ENCODE measurements at regions not wholly inside any gene's neighbourhood (a gene's known extent, or its start where the extent isn't known, plus 50 kb on each side); places are given as distances from the start of the nearest gene placed in this dataset.

DNA sequence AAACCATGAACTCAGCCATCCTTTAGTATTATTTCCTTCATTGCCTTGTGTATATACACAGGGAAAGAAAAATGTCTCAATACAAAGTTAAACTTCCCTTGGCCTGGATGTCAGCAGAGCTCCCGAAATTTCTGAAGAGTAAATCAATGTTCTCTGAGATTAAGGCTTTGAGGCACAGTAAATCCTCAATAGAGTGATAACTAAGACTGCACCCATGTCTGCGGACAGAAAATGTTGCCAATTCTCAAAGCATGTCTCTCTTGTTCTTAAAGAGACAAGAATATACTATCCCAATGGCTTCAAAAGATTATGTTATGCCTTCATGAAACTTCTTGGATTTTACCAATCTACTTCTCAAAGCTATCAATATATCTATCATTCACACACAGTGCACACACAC lies 1196.7 kb upstream of the TENM4 start:
- ChIA-PET CTCF (no interaction called here), POLR2A (no interaction called here)
- H3K4me3 Mint-ChIP-seq, result no peak overlapping the region
- ATAC-seq (ENCODE audit: poor library complexity) (no peak), DNase-seq (no peak)
- Histone ChIP-seq H3K27ac (ENCODE audit: low read depth in 1 of 2, low read length in 2 of 2) (no peak overlapping the region), H3K9me3 (ENCODE audit: control insufficient read depth in 1 of 2, insufficient read depth in 1 of 2, low read length in 2 of 2) (peaks cover 0 to 9% of the 10 kb centered on the region in 2 experiments), H3K27me3 (ENCODE audit: control insufficient read depth in 1 of 2, insufficient read depth in 2 of 2, low read length in 2 of 2) (no peaks in the 10 kb centered on the region), H3K4me3 (ENCODE audit: low read length) (no peak overlapping the region), H3K36me3 (ENCODE audit: insufficient read depth, low read length) (no peaks in the 10 kb centered on the region), H3K4me1 (ENCODE audit: insufficient read depth, low read length) (no peaks in the 10 kb centered on the region)
- no peak overlapping the region for H3K27ac Mint-ChIP-seq
- H3K36me3 Mint-ChIP-seq (ENCODE audit: low read depth), result no peaks in the 10 kb centered on the region
- TF ChIP-seq CTCF (IDR thresholded peaks at IDR 0.05), result no peak
- no peaks in the 10 kb centered on the region for H3K4me1 Mint-ChIP-seq (ENCODE audit: low read depth)
- intact Hi-C loops (cut with DNase I, micrococcal nuclease), result no loop called here
- no peaks in the 10 kb centered on the region for H3K27me3 Mint-ChIP-seq
- peaks cover 13% of the 10 kb centered on the region for H3K9me3 Mint-ChIP-seq

DNA sequence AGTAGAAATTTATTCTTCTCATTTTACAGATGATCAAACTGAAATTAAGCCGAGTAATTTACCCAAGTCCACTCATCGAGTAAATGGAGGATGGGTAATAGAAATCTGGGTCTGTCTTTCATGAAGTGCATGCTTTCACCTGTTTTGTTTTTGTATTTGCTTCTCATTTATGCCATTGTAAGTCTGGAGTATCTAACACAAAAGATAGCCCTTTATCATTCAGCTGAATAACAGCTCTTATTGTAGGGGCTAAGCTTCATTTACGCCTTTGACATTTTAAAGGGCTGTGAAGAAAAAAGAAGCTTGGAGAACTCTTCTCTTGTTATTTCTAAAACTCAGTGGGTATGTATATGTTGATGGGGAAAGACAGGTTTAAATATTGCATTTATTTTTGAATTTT lies 1196.2 kb upstream of the TENM4 start:
- no peaks in the 10 kb centered on the region for H3K27me3 ChIP-seq (ENCODE audit: control insufficient read depth in 1 of 2, insufficient read depth in 2 of 2, low read length in 2 of 2)
- intact Hi-C loops (cut with DNase I, micrococcal nuclease), result no loop called here
- no peak overlapping the region for H3K27ac Mint-ChIP-seq
- peaks cover 0 to 7% of the 10 kb centered on the region in 2 experiments for H3K9me3 ChIP-seq (ENCODE audit: control insufficient read depth in 1 of 2, insufficient read depth in 1 of 2, low read length in 2 of 2)
- no peak for TF ChIP-seq CTCF (IDR thresholded peaks at IDR 0.05)
- CTCF ChIA-PET, result no interaction called here
- H3K4me1 Mint-ChIP-seq (ENCODE audit: low read depth), result no peaks in the 10 kb centered on the region
- H3K27ac ChIP-seq (ENCODE audit: low read depth in 1 of 2, low read length in 2 of 2), result no peak overlapping the region
- DNase-seq (no peak), ATAC-seq (ENCODE audit: poor library complexity) (no peak)
- no peaks in the 10 kb centered on the region for H3K36me3 Mint-ChIP-seq (ENCODE audit: low read depth)
- H3K4me3 ChIP-seq (ENCODE audit: low read length), result no peak overlapping the region
- no peaks in the 10 kb centered on the region for H3K36me3 ChIP-seq (ENCODE audit: insufficient read depth, low read length)
- H3K27me3 Mint-ChIP-seq, result no peaks in the 10 kb centered on the region
- POLR2A ChIA-PET, result no interaction called here
- no peaks in the 10 kb centered on the region for H3K4me1 ChIP-seq (ENCODE audit: insufficient read depth, low read length)
- peaks cover 14% of the 10 kb centered on the region for H3K9me3 Mint-ChIP-seq
- H3K4me3 Mint-ChIP-seq, result no peak overlapping the region

DNA sequence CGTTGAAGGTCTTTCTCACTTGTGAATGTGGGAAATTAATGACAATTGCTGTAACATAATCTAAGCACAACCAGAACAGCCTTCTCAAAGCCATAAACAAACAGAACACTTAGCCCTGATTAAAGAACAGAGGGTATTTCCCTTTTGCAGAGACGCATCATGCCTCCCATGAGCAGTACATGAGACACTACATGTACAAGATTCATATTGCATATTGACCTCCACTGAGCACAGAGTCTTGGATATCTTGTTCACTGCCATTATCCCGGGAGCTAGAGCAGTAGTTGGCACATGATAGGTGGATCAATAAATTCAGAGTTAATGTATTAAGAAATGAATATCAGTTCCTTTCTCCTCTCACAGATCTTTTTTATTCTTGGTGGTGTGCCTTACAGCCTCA lies 1194.3 kb upstream of the TENM4 start:
- no peak overlapping the region for H3K4me3 Mint-ChIP-seq
- Histone ChIP-seq H3K4me1 (ENCODE audit: insufficient read depth, low read length) (no peaks in the 10 kb centered on the region), H3K27me3 (ENCODE audit: control insufficient read depth in 1 of 2, insufficient read depth in 2 of 2, low read length in 2 of 2) (no peaks in the 10 kb centered on the region), H3K36me3 (ENCODE audit: insufficient read depth, low read length) (no peaks in the 10 kb centered on the region), H3K9me3 (ENCODE audit: control insufficient read depth in 1 of 2, insufficient read depth in 1 of 2, low read length in 2 of 2) (peaks cover 0 to 5% of the 10 kb centered on the region in 2 experiments), H3K27ac (ENCODE audit: low read depth in 1 of 2, low read length in 2 of 2) (no peak overlapping the region), H3K4me3 (ENCODE audit: low read length) (no peak overlapping the region)
- peaks cover 11% of the 10 kb centered on the region for H3K9me3 Mint-ChIP-seq
- TF ChIP-seq CTCF (IDR thresholded peaks at IDR 0.05), result no peak
- ChIA-PET CTCF (no interaction called here), POLR2A (no interaction called here)
- H3K4me1 Mint-ChIP-seq (ENCODE audit: low read depth), result no peaks in the 10 kb centered on the region
- DNase-seq (no peak), ATAC-seq (ENCODE audit: poor library complexity) (no peak)
- H3K27me3 Mint-ChIP-seq, result no peaks in the 10 kb centered on the region
- intact Hi-C loops (cut with DNase I, micrococcal nuclease), result no loop called here
- no peak overlapping the region for H3K27ac Mint-ChIP-seq
- no peaks in the 10 kb centered on the region for H3K36me3 Mint-ChIP-seq (ENCODE audit: low read depth)

All from CD4-positive, alpha-beta T cell (primary cell).